GM18508 (cell line): ENCODE measurements at regions not wholly inside any gene's neighbourhood (a gene's known extent, or its start where the extent isn't known, plus 50 kb on each side); places are given as distances from the start of the nearest gene placed in this dataset.

Source experiments
- ATAC-seq: cut with Tn5 transposase; IDR thresholded peaks from one replicate; pipeline ENCODE4 v1.9.1; 2021; ENCODE audit warnings: moderate number of reproducible peaks; ENCODE audit not compliant: insufficient read depth, unreplicated experiment

DNA sequence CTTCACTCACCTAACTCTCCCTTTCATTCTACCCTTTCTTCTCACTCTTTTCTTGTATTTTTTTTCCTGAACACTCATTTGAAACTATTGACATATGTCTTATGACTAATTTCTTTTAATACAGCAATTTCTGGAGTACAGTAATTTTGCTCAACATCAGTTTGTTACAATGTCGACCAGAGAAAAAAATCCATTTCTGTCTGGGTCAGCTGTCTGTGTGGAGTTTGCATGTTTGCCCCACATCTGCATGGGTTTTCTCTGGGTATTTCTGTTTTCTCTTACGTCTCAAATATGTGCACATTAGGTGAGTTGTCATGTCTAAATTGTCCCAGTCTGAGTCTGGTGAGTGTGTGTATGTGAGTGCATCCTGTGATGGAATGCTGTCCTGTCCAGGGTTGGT is 294.8 kb downstream of the HS3ST1 start:
- ATAC-seq = no peak

DNA sequence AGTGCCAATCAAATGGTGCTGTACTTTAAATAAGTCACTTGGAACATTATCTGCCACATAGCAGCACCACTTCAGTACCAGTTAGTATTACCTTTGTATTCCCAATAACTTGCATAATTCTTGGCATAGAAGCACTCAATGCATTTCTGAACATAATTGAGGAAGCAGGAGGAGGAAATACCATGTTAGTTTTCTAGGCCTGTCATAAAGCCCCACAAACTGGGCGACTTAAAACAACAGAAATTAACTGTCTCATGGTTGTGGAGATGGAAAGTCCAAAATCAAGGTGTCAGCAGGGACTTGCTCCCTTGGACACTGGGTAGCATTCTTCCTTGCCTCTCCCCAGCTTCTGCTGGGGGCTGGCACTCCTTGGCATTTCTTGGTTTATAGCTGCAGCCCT is 296.2 kb downstream of the HS3ST1 start:
- ATAC-seq = no peak

DNA sequence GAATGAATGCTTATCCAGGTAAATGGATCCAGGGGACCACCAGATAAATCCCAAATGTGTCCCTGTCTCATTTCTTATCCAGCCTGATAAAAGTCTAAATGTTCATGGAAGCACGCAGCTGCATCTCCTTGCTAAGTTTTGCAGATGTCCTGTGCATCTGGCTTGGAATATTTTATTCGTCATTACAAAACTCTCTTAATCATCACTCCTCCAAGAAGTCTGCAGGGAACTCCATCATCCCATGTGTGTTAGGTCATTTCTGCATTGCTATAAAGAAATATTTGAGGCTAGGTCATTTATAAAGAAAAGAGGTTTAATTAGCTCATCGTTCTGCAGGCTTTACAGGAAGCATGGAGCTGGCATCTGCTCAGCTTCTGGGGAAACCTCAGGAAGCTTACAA is 297.2 kb downstream of the HS3ST1 start:
- ATAC-seq = no peak

DNA sequence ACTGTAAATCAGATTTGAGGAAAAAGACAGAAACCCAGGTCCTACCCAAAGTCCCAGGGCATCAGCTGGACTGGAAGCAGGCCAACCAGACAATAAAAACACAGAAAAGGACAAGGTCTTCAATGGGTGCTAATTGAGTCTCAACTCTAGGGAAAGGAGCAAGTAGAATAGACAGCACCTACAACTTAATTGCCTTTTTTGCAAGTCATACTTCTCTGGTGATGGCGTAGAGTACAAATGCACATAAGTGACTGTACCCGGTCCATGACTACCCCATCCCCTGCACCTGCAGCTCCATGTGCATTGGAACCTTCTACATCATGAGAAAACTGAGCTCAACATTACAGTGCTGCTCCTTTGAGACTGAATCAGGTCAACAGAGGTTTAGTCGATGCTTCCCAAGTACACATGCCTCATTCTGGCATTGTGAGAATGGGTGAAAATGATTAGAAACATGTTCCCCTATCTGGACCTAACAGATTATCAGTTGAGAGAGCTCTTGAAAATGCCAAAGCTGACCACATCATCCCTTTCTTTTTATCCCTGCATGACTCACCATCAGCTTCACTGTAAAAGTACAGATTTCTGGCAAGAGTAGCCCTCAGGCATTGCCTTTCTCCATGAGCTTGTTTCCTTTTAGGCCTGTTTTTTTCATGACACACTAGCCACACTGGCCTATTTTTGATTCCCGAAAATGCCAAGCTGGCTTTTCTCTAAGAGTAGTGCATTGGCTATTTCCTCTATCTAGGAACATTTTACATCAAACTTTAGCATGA is 298.3 kb downstream of the HS3ST1 start:
- ATAC-seq = no peak

DNA sequence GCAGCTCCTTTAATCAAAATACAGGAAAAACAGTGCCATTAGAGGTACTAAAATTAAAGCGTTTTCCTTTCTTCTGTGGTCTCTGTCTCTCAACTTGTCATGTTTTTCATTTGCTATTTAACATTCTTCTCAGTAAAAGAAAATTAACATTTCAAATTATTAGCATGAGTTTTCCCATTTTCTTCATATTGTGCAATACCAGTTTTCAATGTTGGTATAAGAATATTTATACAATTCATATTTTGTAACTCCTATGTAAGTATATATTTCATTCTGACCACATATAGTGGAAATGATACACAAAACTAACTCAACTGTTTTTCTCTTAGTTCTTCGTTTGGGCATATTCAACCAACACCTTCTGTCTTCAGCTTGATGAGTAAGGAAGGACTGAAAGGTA is 308.3 kb downstream of the HS3ST1 start:
- ATAC-seq = no peak

DNA sequence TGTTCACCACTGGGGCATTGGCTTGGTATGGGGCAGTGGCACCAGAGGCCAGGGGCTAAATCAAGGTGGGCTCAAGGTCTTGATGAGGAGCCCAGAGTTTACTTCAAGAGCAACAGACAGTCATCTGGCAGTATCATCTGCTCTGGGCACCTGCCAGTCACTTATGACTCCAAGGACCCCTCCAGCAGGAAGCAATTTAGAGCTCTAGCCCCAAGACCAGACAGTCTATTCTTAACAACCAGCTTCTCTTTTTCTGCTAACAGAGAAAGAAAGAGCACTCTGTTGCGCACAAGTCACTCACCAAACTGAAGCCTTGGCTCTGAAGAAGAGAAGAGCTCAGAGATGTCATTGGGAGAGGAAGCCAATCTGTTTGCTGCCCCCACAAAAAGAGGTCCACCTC is 309.2 kb downstream of the HS3ST1 start:
- ATAC-seq = no peak

DNA sequence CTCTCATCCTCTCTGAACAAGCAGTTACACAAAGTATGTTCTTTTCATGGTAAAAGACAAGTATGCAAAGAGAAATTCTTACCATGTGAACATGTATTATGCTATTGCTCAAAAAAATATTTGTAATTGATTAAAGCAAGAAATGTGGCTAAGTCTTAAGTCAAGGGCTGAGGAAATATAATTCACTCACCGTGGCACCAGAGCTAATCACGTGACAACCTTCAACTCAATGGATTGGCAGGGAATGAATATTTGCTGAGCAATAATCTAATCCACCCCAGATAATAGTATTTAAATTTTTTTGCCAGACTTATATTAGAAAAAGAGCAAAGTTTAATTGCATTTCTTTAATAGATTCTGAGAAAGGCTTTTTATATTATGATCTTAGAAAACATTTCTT is 310.2 kb downstream of the HS3ST1 start:
- no peak for ATAC-seq

DNA sequence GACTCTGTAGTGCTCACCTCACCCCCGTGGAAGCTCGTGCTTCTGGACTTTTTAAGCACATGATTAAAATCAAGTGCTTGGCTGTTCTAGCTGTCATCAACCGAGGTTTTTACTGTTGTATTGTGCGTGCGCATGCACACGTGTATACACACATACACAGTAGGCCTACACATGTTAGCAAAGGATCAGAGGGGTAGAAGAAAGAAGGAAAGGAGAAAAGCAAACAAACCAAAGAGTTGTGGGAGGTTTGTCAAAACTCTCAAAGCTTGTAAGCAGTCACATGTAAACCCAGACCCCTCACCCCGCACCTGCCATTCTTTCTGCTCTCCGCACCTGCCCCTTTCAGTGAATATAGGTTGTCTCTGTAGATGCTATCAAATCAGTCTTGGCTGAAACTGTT is 311.8 kb downstream of the HS3ST1 start:
- ATAC-seq = no peak

DNA sequence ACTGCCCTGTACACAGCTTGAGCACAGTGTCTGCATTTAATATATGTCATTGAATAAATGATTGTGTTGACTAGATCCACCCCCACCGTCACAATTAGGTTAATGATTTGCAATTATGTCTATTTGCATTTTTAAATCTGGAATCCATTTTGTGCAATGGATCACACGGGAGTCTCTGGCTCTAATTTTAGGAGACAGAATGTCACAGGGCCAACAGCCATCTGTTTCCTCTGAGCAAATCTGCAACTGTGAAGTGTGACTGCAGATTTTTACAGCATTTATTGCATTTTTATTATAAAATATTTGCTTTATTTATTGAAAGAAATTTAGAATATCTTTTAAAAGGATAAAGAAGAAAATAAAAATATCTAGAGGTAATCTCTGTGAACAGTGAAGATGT is 316.8 kb downstream of the HS3ST1 start:
- no peak for ATAC-seq

DNA sequence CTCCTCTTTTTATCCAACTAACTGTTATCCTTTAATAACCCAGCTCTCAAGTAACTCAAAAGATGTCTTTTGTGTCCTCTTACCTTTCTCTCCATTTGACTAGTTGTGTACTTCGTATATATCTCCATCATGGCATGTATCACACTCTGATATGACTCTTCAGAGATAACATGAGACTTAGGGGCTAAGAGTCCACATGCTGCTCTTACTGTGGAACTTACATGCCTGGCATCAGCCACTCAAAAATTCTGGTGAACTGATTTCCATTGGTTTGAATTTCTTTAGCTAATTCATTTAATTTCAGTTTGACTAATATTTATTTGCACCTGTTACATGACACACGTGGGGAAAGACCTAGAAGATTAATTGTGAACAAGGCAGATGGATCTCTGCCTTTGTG is 317.3 kb downstream of the HS3ST1 start:
- no peak for ATAC-seq

DNA sequence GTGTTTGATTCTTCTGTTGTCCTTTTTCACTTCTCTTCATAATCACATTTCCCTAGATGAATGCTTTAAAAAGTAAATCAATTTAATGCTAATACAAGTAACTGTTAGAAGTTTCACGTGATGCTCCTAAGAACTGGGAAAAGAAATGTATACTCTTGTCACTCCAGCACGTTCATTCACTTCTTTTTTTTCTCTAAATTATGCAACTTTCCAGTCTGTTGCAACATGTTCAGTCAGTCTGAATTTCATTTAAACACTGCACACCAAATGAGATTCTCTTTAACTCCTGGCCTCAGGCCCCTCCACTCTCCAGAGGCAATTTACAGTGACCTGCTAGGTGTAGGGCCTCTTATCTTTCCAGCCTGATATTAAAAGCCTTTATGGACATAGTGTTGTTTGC is 321.9 kb downstream of the HS3ST1 start:
- ATAC-seq = no peak

DNA sequence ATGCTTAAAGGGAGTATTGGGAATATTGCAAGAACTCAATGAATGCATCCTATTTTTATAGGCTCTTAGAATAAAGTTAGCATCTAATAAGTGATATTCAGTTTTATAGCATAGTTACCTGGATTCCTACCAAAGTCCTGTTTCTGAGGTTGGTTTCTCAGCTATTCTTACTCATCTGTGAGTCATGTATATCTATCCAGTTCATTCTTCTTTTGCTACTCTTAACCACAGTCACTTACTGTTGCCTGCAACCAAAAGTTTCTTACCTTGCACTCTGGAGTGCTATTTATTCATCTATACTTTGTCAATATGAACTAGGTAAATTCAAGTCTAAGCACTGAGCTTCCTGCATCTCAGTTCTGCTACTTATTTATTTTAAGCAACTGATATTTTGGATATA is 322.5 kb downstream of the HS3ST1 start:
- ATAC-seq = no peak

DNA sequence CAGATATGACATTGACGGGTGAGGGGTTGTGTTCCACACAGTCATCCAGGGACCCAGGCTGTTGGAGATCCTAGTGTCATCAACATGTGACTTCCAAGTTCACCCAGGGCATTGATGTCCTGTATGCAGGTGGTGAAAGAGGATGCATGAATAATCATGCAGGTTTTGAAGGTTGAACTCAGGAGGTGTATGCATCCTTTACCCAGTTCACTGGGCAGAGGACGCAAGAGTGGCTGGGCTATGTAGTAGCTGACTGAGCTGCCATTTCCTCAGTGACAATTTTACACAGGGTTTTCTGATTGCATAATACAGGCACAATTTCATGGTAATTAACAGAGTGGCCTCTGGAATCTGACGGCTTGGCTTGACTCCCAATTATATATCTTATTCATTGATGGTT is 323.0 kb downstream of the HS3ST1 start:
- ATAC-seq = no peak

DNA sequence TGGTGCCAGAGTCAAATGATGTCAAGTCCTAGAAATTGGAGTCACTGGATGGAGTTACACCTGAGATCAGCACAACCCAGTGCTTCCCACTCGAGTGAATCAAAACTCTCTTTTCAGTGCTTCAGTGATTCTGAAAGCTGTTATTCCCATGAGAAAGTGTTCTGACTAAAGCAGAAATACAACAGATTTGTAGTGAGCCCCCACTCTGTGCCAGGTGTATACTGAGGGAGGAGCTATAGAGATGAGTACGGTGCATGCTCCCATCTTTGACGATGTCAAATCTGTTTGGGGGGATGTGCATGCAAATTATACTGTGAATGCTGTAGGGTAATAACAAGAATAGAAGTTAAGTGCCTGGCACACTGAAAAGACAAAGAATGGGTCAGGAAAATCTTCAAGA is 330.2 kb downstream of the HS3ST1 start:
- ATAC-seq = no peak

DNA sequence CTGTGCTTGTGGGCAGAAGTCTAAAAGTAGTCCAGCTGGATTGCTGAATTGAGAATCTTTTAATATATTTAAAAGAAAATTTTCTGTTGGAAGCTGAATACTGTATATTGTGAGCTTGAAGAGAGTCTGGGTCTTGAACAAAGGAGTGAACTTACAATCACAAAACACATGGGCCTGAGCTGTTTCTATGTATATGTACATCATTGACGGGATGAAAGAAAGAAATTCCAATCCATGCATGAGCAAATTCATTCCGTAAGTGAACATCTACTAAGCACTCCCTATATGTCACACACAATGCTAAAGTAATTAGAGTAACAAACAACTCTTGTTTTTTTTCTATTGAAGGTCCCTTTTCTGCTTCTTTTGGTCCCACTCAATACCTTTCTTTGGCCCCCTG is 331.0 kb downstream of the HS3ST1 start:
- no peak for ATAC-seq

DNA sequence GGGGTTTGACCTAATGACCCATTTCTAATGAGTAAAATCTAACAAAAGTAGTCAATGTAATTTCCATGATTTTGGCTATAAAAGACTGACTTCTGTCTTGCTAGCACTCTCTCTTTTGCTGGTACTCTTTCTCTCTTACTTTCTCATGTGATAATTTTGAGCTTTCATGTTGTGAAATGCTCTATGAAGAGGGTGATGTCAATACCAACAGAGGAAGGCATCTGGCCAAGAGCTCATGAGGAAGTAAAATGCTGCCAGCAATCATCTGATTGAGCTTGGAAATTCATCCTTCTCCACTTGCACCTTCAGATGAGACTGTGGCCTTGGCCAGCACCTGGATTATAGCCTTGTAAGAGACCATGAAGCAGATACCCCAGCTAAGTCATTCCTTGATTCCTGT is 347.7 kb downstream of the HS3ST1 start:
- ATAC-seq = no peak

DNA sequence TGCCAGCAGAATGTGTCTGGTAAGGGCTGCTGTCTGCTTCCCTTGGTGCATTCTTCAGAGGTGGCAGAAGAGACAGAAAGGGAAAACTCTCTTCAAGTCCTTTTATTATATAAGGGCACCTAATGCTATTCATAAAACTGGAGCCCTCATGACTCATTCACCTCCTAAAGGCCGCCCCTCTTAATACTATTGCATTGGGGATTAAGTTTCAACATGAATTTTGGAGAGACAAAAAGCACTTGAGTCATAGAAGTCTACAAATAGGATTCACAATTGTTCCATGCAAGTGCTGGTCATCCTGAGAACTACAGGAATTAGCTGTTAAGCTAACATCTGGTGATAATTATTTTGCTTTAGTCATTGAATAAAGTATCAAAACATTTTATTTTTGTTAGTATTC is 349.5 kb downstream of the HS3ST1 start:
- ATAC-seq = no peak

DNA sequence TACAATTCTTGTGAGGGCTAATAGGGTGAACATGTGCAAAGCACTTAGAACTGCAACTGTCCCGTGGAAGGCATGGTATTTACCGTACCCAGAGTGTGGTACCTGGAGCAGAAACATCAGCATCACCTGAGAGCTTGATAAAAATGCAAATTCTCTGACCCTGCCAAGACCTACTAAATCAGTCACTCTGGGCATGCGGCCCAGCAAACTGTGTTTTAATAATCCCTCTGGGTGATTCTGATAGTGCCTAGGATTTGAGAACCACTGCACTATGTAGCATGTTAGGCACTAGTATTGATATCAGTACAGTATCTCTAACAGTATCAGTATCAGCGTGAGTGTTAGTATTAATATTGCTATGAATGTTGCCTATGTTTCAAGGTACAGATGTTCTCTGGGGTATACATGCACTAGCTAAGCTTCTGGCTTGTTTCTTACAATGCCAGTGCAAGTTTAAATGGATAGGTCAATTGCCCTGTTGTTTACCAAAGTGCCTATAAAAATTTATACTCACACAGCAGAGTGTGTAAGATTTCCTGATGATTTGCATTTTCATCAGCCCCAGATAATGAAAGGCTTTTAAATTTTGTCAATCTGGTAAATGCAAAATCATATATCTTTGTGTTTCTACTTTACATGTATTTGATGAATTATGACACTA is 354.0 kb downstream of the HS3ST1 start:
- no peak for ATAC-seq

DNA sequence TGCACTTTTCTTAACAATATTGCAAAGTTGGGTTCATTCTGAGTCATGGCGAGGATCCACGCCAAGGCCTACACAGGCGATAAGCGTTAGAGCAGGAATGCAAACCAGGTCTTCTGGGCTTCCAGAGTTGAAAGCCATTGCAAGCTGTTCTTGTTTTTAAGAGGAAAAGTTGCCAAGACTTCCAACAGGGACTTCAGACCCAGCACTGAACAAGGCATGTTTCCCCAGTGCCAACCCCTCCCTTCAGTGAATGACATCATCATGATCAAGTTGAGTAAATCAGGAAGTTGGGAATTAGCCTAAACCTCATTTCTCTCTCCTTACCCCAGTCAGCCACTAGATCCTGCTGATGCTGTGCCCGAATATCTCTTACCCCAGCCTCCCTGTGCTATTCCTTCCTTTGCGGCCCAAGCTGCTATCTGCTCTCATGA is 355.1 kb downstream of the HS3ST1 start:
- no peak for ATAC-seq

DNA sequence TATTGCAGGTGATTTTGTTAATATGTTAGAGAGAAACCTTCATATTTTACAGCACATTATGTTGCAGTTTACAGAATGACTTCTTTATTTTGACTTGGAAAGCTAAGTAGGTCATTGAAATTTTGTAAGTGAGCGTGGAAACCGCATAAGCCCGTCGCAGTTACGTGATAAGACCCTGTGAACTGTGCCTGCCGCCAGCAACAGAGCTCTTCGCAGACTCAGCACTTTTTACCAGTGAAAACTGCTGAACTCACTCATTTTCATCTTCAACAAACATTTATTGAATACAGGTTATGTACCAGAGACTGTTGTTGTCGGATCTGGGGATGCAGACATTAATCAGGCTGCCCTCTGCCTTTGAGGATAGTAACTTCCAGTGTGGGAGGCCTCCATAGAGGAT is 355.7 kb downstream of the HS3ST1 start:
- ATAC-seq = no peak

DNA sequence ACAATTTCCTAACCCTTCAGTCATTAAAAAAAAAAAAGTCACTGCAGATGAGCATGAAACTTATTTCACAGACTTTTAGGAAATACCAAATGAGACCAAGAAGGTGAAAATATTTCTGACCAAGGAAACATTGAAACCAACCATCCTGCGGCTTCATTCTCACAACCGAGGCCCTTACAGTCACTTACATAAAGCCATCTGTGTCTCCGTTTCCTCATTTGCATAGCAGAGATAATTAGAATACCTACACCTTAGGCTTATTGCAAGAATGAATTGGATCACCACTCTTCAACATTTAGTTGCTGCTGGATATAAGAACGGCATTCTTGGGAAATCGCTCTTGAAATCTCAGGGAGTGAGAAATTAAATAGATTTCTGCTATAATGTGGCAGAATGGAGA is 356.2 kb downstream of the HS3ST1 start:
- ATAC-seq = no peak

DNA sequence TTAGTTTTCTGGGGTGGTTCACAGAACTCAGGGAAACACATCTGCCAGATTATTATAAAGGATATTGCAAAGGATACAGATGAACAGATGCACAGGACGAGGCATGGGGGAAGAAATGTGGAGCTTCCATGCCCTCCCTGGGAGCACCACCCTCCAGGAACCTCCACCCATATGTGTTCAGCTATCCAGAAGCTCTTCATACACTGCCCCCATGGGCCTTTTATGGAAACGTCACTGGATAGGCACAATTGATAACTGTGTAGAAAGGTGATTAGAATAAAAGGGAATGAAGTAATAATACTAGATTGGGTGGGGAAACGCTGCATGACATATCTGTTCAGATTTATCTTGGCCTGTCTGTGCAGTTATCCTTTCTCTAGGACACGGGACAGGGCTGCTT is 357.9 kb downstream of the HS3ST1 start:
- no peak for ATAC-seq
